Dermis blood vessel endothelial cell (primary cell): ENCODE measurements at regions not wholly inside any gene's neighbourhood (a gene's known extent, or its start where the extent isn't known, plus 50 kb on each side); places are given as distances from the start of the nearest gene placed in this dataset.
A peak's percentile ranks its signal among the peaks of the same experiment; 100 is the strongest.

ENCODE experiments used
- DNase-seq: peaks from one replicate; pipeline ENCODE4 v3.0.0; 2010

- DNase-seq = no peak
Measured at GRCh38 chr20:40770564-40771307, 81.7 kb upstream of the MAFB start.

GRCh38 chr20:40771308-40771610 is 82.2 kb upstream of the MAFB start:
- DNase-seq = no peak

- peak; percentile 42 for DNase-seq
Measured at GRCh38 chr20:40771848-40772511, 82.9 kb upstream of the MAFB start.

DNA sequence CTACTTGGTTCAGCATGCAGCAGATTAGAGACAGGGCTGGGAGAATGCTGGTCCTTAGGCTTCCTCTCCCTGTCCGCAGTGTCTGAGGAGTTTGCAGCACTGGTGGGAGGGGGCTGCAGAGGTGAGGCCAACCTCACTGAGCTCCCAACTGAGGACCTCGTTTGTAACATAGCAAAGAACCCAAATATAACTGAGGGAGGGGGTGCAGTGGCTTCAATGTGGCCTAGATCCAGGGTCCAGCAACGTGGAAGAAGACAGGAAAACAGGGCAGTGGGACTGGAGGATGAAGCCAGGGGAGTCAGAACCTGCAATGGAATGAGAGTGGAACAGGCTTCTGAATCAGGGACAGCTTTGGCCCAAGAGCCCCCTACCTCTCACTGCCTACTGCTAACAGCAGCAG is 84.3 kb upstream of the MAFB start:
- DNase-seq = no peak

GRCh38 chr20:40774252-40774651 is 85.2 kb upstream of the MAFB start:
- no peak for DNase-seq

DNA sequence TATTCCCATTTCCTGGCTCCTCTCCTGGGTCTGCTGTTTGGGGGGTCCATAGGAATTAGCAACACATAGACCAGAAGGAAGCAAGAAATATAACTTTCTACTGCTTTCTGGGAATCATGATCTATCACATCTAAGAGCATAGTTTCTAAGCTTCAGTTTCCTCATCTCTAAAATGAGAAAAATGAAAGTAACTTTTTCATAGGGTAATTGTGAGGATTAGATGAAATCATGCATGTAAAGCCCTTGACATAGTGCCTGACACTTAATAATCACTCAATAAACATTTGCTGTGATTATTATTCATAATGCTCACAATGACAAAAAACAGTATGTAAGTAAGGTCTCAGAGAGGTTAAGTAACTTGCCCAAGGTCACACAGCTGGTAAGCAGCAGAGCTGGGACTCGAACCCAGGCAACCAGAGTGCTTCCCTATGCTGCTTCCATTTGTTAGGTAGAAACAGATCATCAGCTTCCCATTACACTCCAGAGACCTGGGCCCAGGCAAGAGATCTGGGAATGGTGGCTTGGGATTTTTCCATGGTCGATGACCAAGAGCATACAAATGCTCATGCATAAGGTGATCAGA is 86.6 kb upstream of the MAFB start:
- no peak for DNase-seq

- no peak for DNase-seq
Measured at GRCh38 chr20:40776466-40777457, 87.7 kb upstream of the MAFB start.

- DNase-seq = no peak
Measured at GRCh38 chr20:40777653-40778052, 88.6 kb upstream of the MAFB start.

DNA sequence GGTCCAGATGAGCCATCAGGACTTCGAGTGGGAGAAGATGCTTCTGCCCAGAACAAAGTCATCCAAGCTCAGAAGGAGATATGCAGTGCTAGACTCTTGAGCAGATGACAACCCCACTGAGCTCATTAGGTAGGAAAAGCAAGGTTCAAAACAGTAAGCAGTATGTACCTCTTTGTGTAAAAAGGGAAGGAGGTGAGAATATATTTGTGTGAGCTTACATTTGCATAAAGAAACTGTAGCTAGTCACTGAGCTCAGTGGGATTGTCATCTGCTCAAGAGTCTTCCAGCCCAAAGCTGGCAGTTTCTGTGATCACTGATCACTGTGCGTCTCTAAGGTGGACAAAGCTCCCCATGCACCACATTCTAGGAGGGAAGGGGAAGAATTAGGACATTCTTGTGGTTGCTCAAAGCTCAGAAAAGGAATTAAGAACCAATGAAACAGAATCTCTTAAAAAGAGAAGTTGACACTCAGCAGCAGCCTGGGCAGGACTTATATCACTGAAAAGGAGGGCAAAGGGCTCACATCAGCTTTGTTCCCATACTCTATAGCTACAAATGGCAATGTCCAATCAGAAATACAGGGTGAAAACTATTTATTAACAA is 90.0 kb upstream of the MAFB start:
- DNase-seq = no peak

- DNase-seq = no peak
Measured at GRCh38 chr20:40781327-40782042, 92.4 kb upstream of the MAFB start.

DNA sequence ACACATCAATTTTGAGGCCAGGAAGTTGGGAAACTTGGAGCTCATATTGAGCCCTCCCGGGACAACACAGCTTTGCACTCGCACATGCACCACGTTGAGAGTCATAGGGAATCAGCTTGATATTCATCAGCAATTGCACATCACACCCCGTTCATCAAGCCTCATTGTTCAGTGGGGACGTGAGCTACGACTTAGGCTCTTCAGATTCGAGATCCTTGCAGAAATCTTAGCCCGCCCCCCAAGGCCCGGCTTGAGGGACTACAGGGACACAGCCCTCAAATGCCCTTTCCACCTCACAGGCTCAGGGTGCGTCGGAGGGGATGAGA is 93.0 kb upstream of the MAFB start:
- no peak for DNase-seq

- no peak for DNase-seq
Measured at GRCh38 chr20:40785346-40785745, 96.3 kb upstream of the MAFB start.

DNA sequence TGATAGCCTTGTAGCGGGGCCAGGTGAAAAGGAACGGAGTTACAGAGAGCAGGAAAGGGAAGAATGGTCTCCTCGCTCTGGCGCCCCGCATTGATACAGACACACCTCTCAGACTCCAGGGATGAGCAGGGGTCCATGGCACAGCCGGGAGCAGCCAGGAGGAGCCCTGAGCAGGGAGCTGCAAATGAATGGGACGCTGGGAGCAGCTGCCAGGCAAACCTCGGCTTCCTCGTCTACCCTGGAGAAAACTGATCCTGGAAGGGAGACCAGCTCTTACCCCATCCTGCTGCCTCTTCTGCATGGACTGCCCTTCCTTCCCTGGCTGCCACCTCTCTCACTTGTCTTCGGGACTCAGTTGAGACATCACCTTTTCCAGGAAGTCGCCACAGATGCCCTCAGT is 97.3 kb upstream of the MAFB start:
- no peak for DNase-seq

GRCh38 chr20:40787941-40788340 is 98.9 kb upstream of the MAFB start:
- no peak for DNase-seq

- peak; percentile 37 for DNase-seq
Measured at GRCh38 chr20:40797425-40797824, 108.4 kb upstream of the MAFB start.

DNA sequence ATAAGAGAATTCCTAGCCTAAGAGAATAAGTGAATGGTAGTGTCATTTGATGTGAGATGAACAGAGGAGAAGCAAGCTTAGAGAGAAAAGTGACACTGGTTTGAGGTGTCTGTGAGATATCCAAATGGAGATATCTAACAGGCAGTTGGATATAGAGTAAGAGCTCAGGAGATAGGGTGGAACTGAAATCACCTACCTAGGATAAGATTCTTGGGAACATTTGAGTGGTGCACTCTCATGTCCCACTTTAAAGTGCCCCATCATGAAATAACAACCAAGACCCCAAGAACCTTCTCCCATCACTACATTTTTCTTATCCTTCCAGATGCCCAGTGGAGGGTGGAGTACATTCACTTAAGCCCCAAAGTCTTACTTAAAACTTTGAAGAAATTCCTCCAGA is 109.0 kb upstream of the MAFB start:
- DNase-seq = no peak

DNA sequence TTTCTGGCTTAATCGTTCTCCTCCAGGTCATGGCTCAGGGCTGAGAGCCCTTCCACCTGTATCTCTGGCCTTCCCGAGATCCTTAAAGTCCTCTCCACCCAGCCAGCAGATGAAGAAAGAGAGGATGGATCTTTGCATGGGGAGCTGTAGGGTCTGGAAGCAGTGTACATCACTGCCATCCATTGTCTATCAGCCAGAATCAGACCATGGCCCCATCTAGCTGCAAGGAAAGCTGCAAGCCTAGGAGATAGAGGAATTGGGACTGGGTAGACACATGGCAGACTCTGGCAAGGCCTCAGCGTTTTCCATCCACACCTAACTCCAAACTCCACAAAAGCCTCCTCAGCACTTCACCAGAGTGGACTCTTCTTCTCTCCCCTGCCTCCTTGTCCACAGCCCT is 113.8 kb upstream of the MAFB start:
- DNase-seq = no peak

- no peak for DNase-seq
Measured at GRCh38 chr20:40803381-40803780, 114.3 kb upstream of the MAFB start.

DNA sequence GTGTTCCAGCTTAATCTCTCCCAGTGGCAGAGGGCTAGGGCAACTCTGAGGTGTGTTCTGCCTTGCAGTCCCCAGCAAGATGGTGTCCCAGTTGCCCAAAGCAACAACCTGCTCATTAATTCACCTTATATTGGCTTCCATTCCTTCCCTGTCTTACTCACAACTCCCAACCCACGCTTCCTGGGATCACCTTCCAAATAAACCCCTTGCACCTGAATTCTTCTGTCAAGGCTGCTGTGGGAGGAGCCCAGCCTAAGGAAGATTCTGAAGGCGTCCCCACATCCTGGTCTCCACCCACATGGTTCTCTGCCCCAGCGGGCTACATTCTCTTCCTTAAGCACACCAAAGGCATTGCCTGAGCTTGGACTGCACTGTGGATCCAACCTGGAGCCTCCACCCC is 116.6 kb upstream of the MAFB start:
- no peak for DNase-seq

DNA sequence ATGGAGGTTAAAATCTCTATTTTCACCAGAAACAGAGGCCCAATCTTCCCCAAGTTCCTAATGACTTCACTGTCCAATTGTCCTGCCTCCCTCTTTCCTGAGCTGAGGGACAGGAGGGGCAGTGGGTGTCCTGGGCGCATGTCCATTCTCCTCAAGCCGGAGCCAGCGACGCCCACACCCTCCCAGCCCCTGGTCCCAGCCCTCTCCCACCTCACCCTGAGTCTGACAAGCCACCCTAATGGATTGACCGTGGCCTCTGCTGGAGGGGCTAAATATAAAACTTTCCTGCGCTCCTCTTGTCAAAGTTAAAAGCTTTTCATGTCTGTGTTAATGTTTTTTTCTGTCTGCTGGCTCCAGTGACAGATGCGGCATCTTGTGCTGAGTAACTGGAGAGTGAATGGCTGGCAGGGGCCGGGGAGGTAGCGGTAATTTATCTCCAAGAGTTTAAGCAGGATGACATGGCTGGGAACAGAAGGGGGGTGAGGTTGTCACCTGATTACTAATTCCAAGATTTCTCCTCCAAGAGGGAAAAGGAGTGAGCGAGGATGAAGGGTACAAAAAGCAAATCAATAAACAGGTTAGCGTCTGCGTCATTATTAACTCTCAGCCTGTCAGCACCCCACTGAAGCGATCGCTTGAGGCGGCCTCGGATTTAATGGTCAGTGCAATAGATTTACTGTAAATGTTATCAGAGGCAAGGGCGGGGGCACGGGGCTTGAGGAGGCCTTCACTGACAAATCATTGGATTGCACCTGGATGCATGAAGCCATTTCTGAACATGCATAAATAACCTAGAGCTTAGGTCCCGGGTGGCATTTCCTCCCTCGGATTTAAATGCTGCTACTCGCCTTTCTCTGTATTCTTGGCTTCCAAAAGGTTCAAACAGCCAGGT is 118.1 kb upstream of the MAFB start:
- DNase-seq = no peak

- no peak for DNase-seq
Measured at GRCh38 chr20:40807821-40808170, 118.8 kb upstream of the MAFB start.
